CD4-positive, alpha-beta T cell treated with Interleukin-10 for 1 hour (primary cell): ENCODE measurements at regions not wholly inside any gene's neighbourhood (a gene's known extent, or its start where the extent isn't known, plus 50 kb on each side); places are given as distances from the start of the nearest gene placed in this dataset.

ENCODE experiments used
- DNase-seq: peaks from one replicate; pipeline ENCODE4 v3.0.0-alpha.2; 2020

- DNase-seq, result no peak
Observed at GRCh38 chr5:4661836-4662235, 478.3 kb upstream of the ADAMTS16 start.

- no peak for DNase-seq
Observed at GRCh38 chr5:4662756-4663155, 477.4 kb upstream of the ADAMTS16 start.

DNA sequence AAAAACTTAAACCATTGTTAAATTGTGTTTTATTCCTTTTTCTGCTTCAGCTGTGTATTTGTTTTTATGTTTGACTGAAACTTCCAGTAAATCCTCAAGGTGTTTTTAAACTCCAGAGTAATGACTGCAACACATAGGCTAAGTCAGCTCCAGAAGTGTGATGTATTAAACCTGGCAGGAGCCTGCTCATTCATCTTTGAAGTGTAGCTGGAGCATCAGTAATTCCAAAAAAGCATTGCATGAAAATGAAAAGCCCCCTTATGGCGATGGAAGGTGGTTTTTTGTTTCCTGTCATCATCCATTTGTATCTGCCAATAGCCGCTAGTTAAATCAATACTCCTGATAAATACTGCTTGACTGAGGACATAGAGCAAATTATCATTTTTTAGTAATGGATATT is 474.2 kb upstream of the ADAMTS16 start:
- no peak for DNase-seq

- no peak for DNase-seq
Observed at GRCh38 chr5:4674166-4674565, 466.0 kb upstream of the ADAMTS16 start.

DNA sequence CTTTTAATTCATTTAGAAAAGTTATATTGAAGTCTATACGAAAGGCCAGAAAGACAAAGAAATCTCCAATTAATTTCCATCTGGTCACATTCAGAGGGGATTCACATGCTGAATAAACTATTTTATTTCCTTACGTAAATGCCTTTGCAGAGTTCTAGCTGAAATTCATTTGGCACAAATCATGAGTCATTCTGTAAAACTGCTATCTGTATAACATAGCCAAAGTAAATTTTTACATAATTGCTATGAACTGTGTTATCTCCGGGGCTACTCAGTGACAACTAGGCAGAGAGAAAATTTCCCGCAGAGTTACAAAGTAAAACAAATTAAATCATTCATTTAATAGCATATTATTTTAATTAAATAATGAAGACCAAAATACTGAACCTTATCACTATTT is 463.2 kb upstream of the ADAMTS16 start:
- DNase-seq, result no peak

- DNase-seq, result no peak
Observed at GRCh38 chr5:4684946-4685345, 455.2 kb upstream of the ADAMTS16 start.

- DNase-seq, result no peak
Observed at GRCh38 chr5:4698596-4698995, 441.5 kb upstream of the ADAMTS16 start.

DNA sequence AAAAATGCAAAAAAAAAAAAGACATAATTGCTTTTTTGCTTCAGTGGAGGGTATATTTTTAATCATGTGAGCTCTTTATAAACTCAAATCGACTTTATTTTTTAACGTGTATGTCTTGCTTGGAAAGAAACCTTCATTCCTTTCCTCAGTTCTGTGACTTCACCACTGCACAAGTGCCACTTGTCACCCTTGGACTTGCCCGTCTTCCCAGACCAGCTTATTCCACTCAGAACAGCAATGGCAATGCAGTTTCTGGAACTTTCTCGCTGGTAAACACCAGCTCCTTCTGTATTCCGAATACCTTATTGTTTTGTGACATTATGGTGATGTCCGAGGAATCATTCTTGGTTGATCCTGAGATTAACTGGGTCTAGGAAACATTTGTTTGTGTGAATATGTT is 440.5 kb upstream of the ADAMTS16 start:
- no peak for DNase-seq

- DNase-seq, result no peak
Observed at GRCh38 chr5:4700069-4700468, 440.1 kb upstream of the ADAMTS16 start.

GRCh38 chr5:4700871-4701270 is 439.3 kb upstream of the ADAMTS16 start:
- DNase-seq, result no peak

DNA sequence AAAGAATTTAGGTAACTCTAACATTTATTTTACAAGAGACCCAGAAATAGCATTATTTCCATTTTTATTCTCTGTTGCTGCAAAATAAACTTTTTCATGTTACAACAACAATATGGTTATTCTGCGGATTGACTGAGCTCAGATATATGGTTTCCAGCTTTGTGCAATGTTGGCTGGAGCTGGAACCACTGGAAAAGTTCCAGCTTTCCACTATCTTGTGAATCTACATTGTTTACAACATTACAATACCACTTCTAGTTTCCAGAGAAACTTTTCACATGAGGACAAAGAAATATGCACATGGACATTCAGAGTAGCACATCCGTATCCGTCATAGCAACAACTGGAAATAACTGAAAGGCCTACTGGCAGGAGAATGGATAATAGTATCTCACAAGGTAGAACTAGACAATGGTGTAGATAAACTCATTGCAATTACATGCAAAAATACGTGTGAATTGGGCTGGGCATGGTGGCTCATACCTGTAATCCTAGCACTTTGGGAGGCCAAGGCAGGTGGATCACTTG is 436.1 kb upstream of the ADAMTS16 start:
- DNase-seq, result no peak

- DNase-seq, result no peak
Observed at GRCh38 chr5:4704951-4705350, 435.2 kb upstream of the ADAMTS16 start.

- no peak for DNase-seq
Observed at GRCh38 chr5:4716781-4717180, 423.3 kb upstream of the ADAMTS16 start.

GRCh38 chr5:4717446-4717845 is 422.7 kb upstream of the ADAMTS16 start:
- no peak for DNase-seq

DNA sequence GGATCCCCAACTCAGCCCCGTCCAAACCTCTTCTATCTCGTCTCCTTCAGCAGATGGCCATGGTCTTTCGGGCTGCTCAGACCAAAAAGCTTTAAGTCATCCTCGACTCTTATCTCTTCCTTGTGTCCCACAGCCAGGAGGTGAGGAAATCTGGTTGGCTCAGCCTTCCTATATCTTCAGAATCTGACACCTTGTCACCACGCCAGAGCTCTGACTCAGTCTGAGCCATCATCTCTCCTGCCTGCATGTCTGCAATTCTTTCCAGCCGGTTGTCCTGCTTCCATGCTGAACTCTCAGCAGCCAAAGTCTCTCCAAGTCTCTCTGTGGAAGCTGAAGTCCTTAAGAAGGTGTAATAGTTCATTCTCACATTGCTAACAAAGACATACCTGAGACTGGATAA is 419.3 kb upstream of the ADAMTS16 start:
- DNase-seq, result no peak

DNA sequence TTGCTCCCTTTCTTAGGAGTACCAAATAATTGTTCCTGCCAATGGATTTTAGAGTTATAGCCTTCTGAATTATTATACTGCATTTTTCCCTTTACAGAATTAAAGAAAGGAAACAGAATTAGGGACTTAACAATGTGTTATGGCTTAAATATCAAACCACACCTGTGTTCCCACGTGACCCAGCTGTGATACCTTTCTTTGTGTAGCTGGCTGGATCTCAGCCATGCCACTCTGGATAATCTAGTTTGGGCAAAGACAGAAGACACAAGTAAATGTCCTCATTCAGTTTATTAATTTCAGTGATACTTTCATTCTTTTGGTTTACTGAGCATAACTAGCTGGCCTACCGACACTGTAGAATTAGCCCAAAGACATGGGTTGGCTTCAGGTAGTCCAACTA is 417.2 kb upstream of the ADAMTS16 start:
- DNase-seq, result no peak

DNA sequence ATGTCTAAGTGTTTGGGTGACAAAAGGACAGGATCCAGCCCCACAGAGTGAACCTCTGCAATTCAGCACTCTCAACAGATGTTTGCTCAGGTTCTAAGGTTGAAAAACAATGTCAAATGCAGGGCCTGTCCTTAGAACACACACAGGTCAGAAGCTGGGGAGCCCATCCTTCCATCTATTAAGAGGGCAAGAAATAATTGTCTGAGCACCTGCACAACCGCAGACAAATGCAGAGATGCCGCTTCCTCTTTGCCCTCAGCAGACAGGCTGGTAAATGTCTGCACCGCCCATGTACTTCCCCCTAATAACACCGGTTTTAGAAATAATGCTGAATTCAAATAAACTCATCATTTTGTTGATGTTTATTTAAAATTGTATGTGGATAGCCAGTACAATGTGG is 414.5 kb upstream of the ADAMTS16 start:
- DNase-seq, result no peak

DNA sequence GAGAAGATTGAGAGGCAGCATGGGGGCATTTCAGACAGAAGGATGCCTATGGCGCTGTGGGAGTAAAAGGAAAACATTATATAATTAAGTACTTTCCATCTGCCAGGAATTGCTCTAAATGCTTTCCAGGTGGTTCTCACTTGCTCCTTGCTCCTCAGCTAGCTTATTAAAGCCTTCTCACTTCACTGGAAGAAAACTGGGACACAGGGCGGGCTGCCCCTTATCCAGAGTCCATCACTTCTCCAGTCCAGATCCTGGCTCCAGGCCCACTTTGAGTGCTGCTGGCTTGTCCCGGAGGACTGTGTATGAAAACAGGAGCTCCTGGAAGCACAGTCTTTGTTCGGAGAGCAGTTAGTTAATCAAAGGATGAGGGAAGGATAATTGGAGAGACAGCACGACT is 409.9 kb upstream of the ADAMTS16 start:
- no peak for DNase-seq

- no peak for DNase-seq
Observed at GRCh38 chr5:4734348-4734747, 405.8 kb upstream of the ADAMTS16 start.

- DNase-seq, result no peak
Observed at GRCh38 chr5:4735261-4735660, 404.9 kb upstream of the ADAMTS16 start.

GRCh38 chr5:4737868-4738267 is 402.3 kb upstream of the ADAMTS16 start:
- DNase-seq, result no peak

- DNase-seq, result no peak
Observed at GRCh38 chr5:4738298-4738697, 401.8 kb upstream of the ADAMTS16 start.

DNA sequence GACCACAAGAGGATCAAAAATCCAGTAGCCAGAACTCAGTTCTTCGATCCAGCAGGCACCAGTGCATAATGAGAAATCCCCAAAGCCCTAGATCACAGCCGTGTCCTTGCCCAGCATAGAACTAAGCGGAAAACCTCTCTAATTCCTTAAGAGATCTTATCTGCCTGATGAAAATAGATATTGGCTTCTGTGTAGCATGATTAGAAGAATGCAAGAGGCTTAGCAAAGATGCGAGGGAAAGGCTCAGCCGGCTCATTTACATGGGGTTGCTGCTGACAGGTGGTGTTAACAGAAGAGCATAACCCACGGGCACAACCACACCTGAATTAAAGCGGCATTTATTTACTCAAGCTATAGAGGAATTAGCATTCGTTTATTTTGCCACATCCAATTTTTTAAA is 400.0 kb upstream of the ADAMTS16 start:
- DNase-seq, result no peak

- DNase-seq, result no peak
Observed at GRCh38 chr5:4758550-4758949, 381.6 kb upstream of the ADAMTS16 start.

- DNase-seq, result no peak
Observed at GRCh38 chr5:4758996-4759395, 381.1 kb upstream of the ADAMTS16 start.

- no peak for DNase-seq
Observed at GRCh38 chr5:4762316-4762715, 377.8 kb upstream of the ADAMTS16 start.
